ENCODE measurements at regions not wholly inside any gene's neighbourhood (a gene's known extent, or its start where the extent isn't known, plus 50 kb on each side); places are given as distances from the start of the nearest gene placed in this dataset.

DNA sequence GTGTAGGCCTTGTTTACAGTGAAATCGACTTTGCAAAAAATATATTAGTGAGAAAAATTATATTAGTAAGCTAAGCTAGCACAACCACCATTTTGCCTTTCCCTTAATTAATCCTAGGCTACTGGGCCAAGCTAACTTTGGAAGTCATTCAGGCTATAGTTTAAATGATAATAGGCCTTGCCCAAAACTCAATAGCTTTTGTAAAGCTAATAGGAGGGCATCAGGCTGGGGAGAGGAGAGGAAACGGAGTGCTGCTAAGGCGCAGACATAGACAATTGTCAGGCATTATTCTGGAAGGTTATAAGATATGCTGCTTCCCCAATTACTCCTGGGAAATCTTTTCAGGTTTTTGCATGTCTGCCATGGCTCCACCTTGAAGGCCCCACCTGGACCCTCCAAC lies 1286.0 kb downstream of the NSUN3 start:
- TF ChIP-seq POLR2AphosphoS5 (IDR thresholded peaks at IDR 0.05; ENCODE audit: borderline replicate concordance, low read depth, low read length) (no peak), EZH2 (IDR thresholded peaks at IDR 0.05) (no peak), FOXP2 (optimal IDR thresholded peaks at IDR 0.05; ENCODE audit: control extremely low read depth, extremely low read length, insufficient read depth) (no peak)

Data from SK-N-MC (cell line).